Astrocyte (in vitro differentiated cells and primary cell): ENCODE measurements at regions not wholly inside any gene's neighbourhood (a gene's known extent, or its start where the extent isn't known, plus 50 kb on each side); places are given as distances from the start of the nearest gene placed in this dataset.

Experiments
- DNase-seq: peaks from one replicate; pipeline ENCODE4 v3.0.0-alpha.2; 2010; ENCODE audit warnings: low read depth
- FAIRE-seq: peaks from 2 replicates; lab custom pipeline; 2011; peaks lifted over from hg19 to GRCh38; lab: Jason Lieb, UNC
- H2AFZ ChIP-seq: 2 replicates; pipeline ENCODE4 v1.6.0; 2012; ENCODE audit warnings: low read depth, low read length, inconsistent platforms
- H3K27ac ChIP-seq: 2 replicates; pipeline ENCODE4 v1.5.1; 2011; ENCODE audit warnings: low read depth, low read length, inconsistent platforms
- H3K27me3 ChIP-seq: 2 replicates; pipeline ENCODE4 v1.6.0; 2011; ENCODE audit warnings: low read length, inconsistent platforms; ENCODE audit not compliant: insufficient read depth
- H3K36me3 ChIP-seq: 2 replicates; pipeline ENCODE4 v1.5.1; 2011; ENCODE audit warnings: low read length, inconsistent platforms; ENCODE audit not compliant: insufficient read depth
- H3K4me1 ChIP-seq: 2 replicates; pipeline ENCODE4 v1.5.1; 2011; ENCODE audit warnings: low read length, inconsistent platforms; ENCODE audit not compliant: insufficient read depth
- H3K4me2 ChIP-seq: 2 replicates; pipeline ENCODE4 v1.6.0; 2012; ENCODE audit warnings: low read length, inconsistent platforms
- H3K4me3 ChIP-seq: 2 replicates; pipeline ENCODE4 v1.5.1; 2011; ENCODE audit warnings: low read depth, mild to moderate bottlenecking, low read length, inconsistent platforms; ENCODE audit not compliant: insufficient read depth
- H3K79me2 ChIP-seq: 2 replicates; pipeline ENCODE4 v1.6.0; 2012; ENCODE audit warnings: mild to moderate bottlenecking, low read length, inconsistent platforms; ENCODE audit not compliant: insufficient read depth
- H3K9ac ChIP-seq: 2 replicates; pipeline ENCODE4 v1.6.0; 2012; ENCODE audit warnings: mild to moderate bottlenecking, low read length, inconsistent platforms
- H3K9me3 ChIP-seq: 2 replicates; pipeline ENCODE4 v1.5.1; 2012; ENCODE audit warnings: low read depth, mild to moderate bottlenecking, low read length, inconsistent platforms; ENCODE audit not compliant: insufficient read depth
- H4K20me1 ChIP-seq: 2 replicates; pipeline ENCODE4 v1.6.0; 2012; ENCODE audit warnings: low read length, inconsistent platforms; ENCODE audit not compliant: insufficient read depth
- H3K27ac Mint-ChIP-seq: one replicate; pipeline ENCODE4 v1.8.0; 2021; ENCODE audit warnings: mild to moderate bottlenecking, mixed read lengths; ENCODE audit not compliant: unreplicated experiment
- H3K27me3 Mint-ChIP-seq: one replicate; pipeline ENCODE4 v1.8.0; 2021; ENCODE audit warnings: low read depth, mixed read lengths; ENCODE audit not compliant: unreplicated experiment
- H3K36me3 Mint-ChIP-seq: one replicate; pipeline ENCODE4 v1.8.0; 2021; ENCODE audit warnings: low read depth, mixed read lengths; ENCODE audit not compliant: unreplicated experiment
- H3K4me1 Mint-ChIP-seq: one replicate; pipeline ENCODE4 v1.8.0; 2021; ENCODE audit warnings: low read depth, mixed read lengths; ENCODE audit not compliant: unreplicated experiment
- H3K4me3 Mint-ChIP-seq: one replicate; pipeline ENCODE4 v1.8.0; 2021; ENCODE audit warnings: mild to moderate bottlenecking, moderate library complexity, mixed read lengths; ENCODE audit not compliant: unreplicated experiment
- H3K9me3 Mint-ChIP-seq: one replicate; pipeline ENCODE4 v1.8.0; 2021; ENCODE audit warnings: mild to moderate bottlenecking, mixed read lengths; ENCODE audit not compliant: unreplicated experiment
- CTCF ChIP-seq: IDR thresholded peaks from 2 replicates; pipeline ENCODE4 v1.5.1; 2011; ENCODE audit warnings: low read depth, mild to moderate bottlenecking, inconsistent platforms, low read length, moderate library complexity; ENCODE audit not compliant: insufficient read depth
- EZH2 ChIP-seq: IDR thresholded peaks from 2 replicates; pipeline ENCODE4 v1.6.1; 2012; ENCODE audit warnings: mild to moderate bottlenecking, low read length, inconsistent platforms; ENCODE audit not compliant: insufficient read depth

- peaks cover 26% of the 10 kb centered on the region for H3K4me1 ChIP-seq
- Mint-ChIP-seq H3K9me3 (no peaks in the 10 kb centered on the region), H3K27me3 (no peaks in the 10 kb centered on the region), H3K4me3 (no peak overlapping the region), H3K36me3 (no peaks in the 10 kb centered on the region), H3K27ac (no peak overlapping the region), H3K4me1 (peaks cover 20% of the 10 kb centered on the region)
- no peak overlapping the region for H3K27ac ChIP-seq
- no peaks in the 10 kb centered on the region for H3K79me2 ChIP-seq
- H3K27me3 ChIP-seq = no peaks in the 10 kb centered on the region
- no peak overlapping the region for H2AFZ ChIP-seq
- no peaks in the 10 kb centered on the region for H3K36me3 ChIP-seq
- H3K9me3 ChIP-seq = no peaks in the 10 kb centered on the region
- no peak for DNase-seq
- FAIRE-seq = no peak
- no peak overlapping the region for H3K4me2 ChIP-seq
- no peak overlapping the region for H3K4me3 ChIP-seq
- no peaks in the 10 kb centered on the region for H4K20me1 ChIP-seq
- TF ChIP-seq CTCF (no peak), EZH2 (no peak)
- H3K9ac ChIP-seq = no peak overlapping the region
These were observed 201.8 kb upstream of the MIR17HG start for GRCh38 chr13:91145571-91146205.

- Histone ChIP-seq H3K9me3 (no peaks in the 10 kb centered on the region), H3K4me2 (no peak overlapping the region), H3K4me1 (peaks cover 24% of the 10 kb centered on the region), H2AFZ (no peak overlapping the region), H3K36me3 (no peaks in the 10 kb centered on the region), H3K27me3 (no peaks in the 10 kb centered on the region), H3K4me3 (no peak overlapping the region), H3K79me2 (no peaks in the 10 kb centered on the region), H3K9ac (no peak overlapping the region), H3K27ac (no peak overlapping the region), H4K20me1 (no peaks in the 10 kb centered on the region)
- no peaks in the 10 kb centered on the region for H3K27me3 Mint-ChIP-seq
- TF ChIP-seq CTCF = no peak
- TF ChIP-seq EZH2 = no peak
- no peak overlapping the region for H3K27ac Mint-ChIP-seq
- H3K4me1 Mint-ChIP-seq = peaks cover 20% of the 10 kb centered on the region
- FAIRE-seq (no peak), DNase-seq (no peak)
- no peak overlapping the region for H3K4me3 Mint-ChIP-seq
- H3K36me3 Mint-ChIP-seq = no peaks in the 10 kb centered on the region
- H3K9me3 Mint-ChIP-seq = no peaks in the 10 kb centered on the region
These were observed 200.9 kb upstream of the MIR17HG start for GRCh38 chr13:91146601-91147000.

GRCh38 chr13:91148098-91148497, 199.4 kb upstream of the MIR17HG start:
- H3K4me1 Mint-ChIP-seq = peaks cover 12% of the 10 kb centered on the region
- Histone ChIP-seq H3K27ac (no peak overlapping the region), H3K4me3 (no peak overlapping the region), H3K27me3 (no peaks in the 10 kb centered on the region), H2AFZ (no peak overlapping the region), H3K4me1 (peaks cover 9% of the 10 kb centered on the region), H3K36me3 (no peaks in the 10 kb centered on the region), H4K20me1 (no peaks in the 10 kb centered on the region), H3K79me2 (no peaks in the 10 kb centered on the region), H3K9ac (no peak overlapping the region), H3K9me3 (no peaks in the 10 kb centered on the region), H3K4me2 (no peak overlapping the region)
- DNase-seq = no peak
- no peaks in the 10 kb centered on the region for H3K27me3 Mint-ChIP-seq
- H3K9me3 Mint-ChIP-seq = no peaks in the 10 kb centered on the region
- H3K36me3 Mint-ChIP-seq = no peaks in the 10 kb centered on the region
- FAIRE-seq = no peak
- no peak overlapping the region for H3K27ac Mint-ChIP-seq
- no peak for TF ChIP-seq EZH2
- no peak for TF ChIP-seq CTCF
- H3K4me3 Mint-ChIP-seq = no peak overlapping the region
